H9 (cell line): ENCODE measurements at regions not wholly inside any gene's neighbourhood (a gene's known extent, or its start where the extent isn't known, plus 50 kb on each side); places are given as distances from the start of the nearest gene placed in this dataset.

Experiments
- DNase-seq: peaks from one replicate; pipeline ENCODE4 v3.0.0-alpha.2; 2017
- H2AFZ ChIP-seq: one replicate; pipeline ENCODE4 v1.6.1; 2013; ENCODE audit warnings: mild to moderate bottlenecking, low read length, control low read depth, moderate library complexity
- H2AK5ac ChIP-seq: 2 replicates; pipeline ENCODE4 v1.6.1; 2013; ENCODE audit warnings: low read length, control low read depth, mixed read lengths; ENCODE audit not compliant: insufficient read length
- H2BK120ac ChIP-seq: one replicate; pipeline ENCODE4 v1.6.1; 2013; ENCODE audit warnings: low read depth, mild to moderate bottlenecking, low read length, control low read depth, inconsistent platforms; ENCODE audit not compliant: poor library complexity, severe bottlenecking
- H2BK12ac ChIP-seq: 2 replicates; pipeline ENCODE4 v1.6.1; 2013; ENCODE audit warnings: low read length, control low read depth, mixed read lengths, low read depth; ENCODE audit not compliant: insufficient read length
- H2BK15ac ChIP-seq: 2 replicates; pipeline ENCODE4 v1.6.1; 2013; ENCODE audit warnings: low read depth, low read length, control low read depth
- H2BK20ac ChIP-seq: one replicate; pipeline ENCODE4 v1.6.1; 2013; ENCODE audit warnings: low read depth, mild to moderate bottlenecking, low read length, control low read depth, inconsistent platforms; ENCODE audit not compliant: poor library complexity, severe bottlenecking
- H2BK5ac ChIP-seq: 2 replicates; pipeline ENCODE4 v1.6.1; 2013; ENCODE audit warnings: low read length, control low read depth, mixed read lengths; ENCODE audit not compliant: insufficient read length
- H3K14ac ChIP-seq: 2 replicates; pipeline ENCODE4 v1.6.1; 2013; ENCODE audit warnings: low read length, control low read depth; ENCODE audit not compliant: insufficient read depth
- H3K18ac ChIP-seq: 2 replicates; pipeline ENCODE4 v1.6.1; 2013; ENCODE audit warnings: low read depth, mild to moderate bottlenecking, mixed read lengths, low read length, control low read depth; ENCODE audit not compliant: insufficient read length
- H3K23ac ChIP-seq: 2 replicates; pipeline ENCODE4 v1.6.1; 2013; ENCODE audit warnings: low read length, control low read depth, mixed read lengths, low read depth; ENCODE audit not compliant: insufficient read length
- H3K23me2 ChIP-seq: 2 replicates; pipeline ENCODE4 v1.6.1; 2013; ENCODE audit warnings: low read depth, mild to moderate bottlenecking, mixed read lengths, low read length, control low read depth; ENCODE audit not compliant: insufficient read length, poor library complexity, severe bottlenecking
- H3K27ac ChIP-seq: 2 replicates; pipeline ENCODE4 v1.5.1; 2013; ENCODE audit warnings: low read length, control low read depth, mixed read lengths, low read depth; ENCODE audit not compliant: insufficient read length
- H3K27me3 ChIP-seq: 2 replicates; pipeline ENCODE4 v1.6.1; 2013; ENCODE audit warnings: low read length, control low read depth, inconsistent platforms; ENCODE audit not compliant: insufficient read depth
- H3K4ac ChIP-seq: 2 replicates; pipeline ENCODE4 v1.6.1; 2013; ENCODE audit warnings: low read depth, mild to moderate bottlenecking, control low read depth, inconsistent platforms, low read length, moderate library complexity
- H3K4me1 ChIP-seq: 2 replicates; pipeline ENCODE4 v1.6.1; 2013; ENCODE audit warnings: low read length, control low read depth, inconsistent platforms; ENCODE audit not compliant: insufficient read depth
- H3K4me2 ChIP-seq: 2 replicates; pipeline ENCODE4 v1.6.1; 2013; ENCODE audit warnings: low read length, control low read depth, mixed read lengths; ENCODE audit not compliant: insufficient read length, insufficient read depth
- H3K56ac ChIP-seq: 2 replicates; pipeline ENCODE4 v1.6.1; 2013; ENCODE audit warnings: low read depth, mild to moderate bottlenecking, mixed read lengths, low read length, control low read depth; ENCODE audit not compliant: insufficient read length
- H3K79me1 ChIP-seq: 2 replicates; pipeline ENCODE4 v1.6.1; 2013; ENCODE audit warnings: low read depth, mild to moderate bottlenecking, moderate library complexity, low read length, control low read depth, inconsistent platforms; ENCODE audit not compliant: insufficient read depth, poor library complexity, severe bottlenecking
- H3K79me2 ChIP-seq: 2 replicates; pipeline ENCODE4 v1.6.1; 2013; ENCODE audit warnings: low read length, control low read depth, inconsistent platforms; ENCODE audit not compliant: insufficient read depth
- H3K9ac ChIP-seq: 2 replicates; pipeline ENCODE4 v1.6.1; 2013; ENCODE audit warnings: low read length, control low read depth, mixed read lengths; ENCODE audit not compliant: insufficient read length; ENCODE audit errors: extremely low read depth
- H3K9me3 ChIP-seq: one replicate; pipeline ENCODE4 v1.6.1; 2013; ENCODE audit warnings: low read depth, low read length, inconsistent platforms; ENCODE audit not compliant: control insufficient read depth
- H3T11ph ChIP-seq: one replicate; pipeline ENCODE4 v1.6.1; 2013; ENCODE audit warnings: mild to moderate bottlenecking, low read length, control low read depth, inconsistent platforms
- H4K20me1 ChIP-seq: one replicate; pipeline ENCODE4 v1.6.1; 2013; ENCODE audit not compliant: control insufficient read depth, insufficient read length, insufficient read depth
- H4K5ac ChIP-seq: 2 replicates; pipeline ENCODE4 v1.6.1; 2013; ENCODE audit warnings: low read depth, mild to moderate bottlenecking, mixed read lengths, low read length, control low read depth; ENCODE audit not compliant: insufficient read length
- H4K8ac ChIP-seq: replicated peaks from 2 replicates; pipeline ENCODE4 v1.6.1; 2013; ENCODE audit warnings: low read length, control low read depth, mixed read lengths, low read depth; ENCODE audit not compliant: insufficient read length
- H4K91ac ChIP-seq: 2 replicates; pipeline ENCODE4 v1.6.1; 2013; ENCODE audit warnings: low read depth, mild to moderate bottlenecking, moderate library complexity, mixed read lengths, low read length, control low read depth; ENCODE audit not compliant: insufficient read length
- H3K27ac Mint-ChIP-seq, 3 experiments: 2 replicates in 2 of 3; 3 replicates in 1 of 3; pipeline ENCODE4 v1.8.0; 2020 to 2021; ENCODE audit warnings: mixed read lengths in 3 of 3, mild to moderate bottlenecking in 1 of 3, moderate library complexity in 1 of 3
- H3K27me3 Mint-ChIP-seq: 2 replicates; pipeline ENCODE4 v1.8.0; 2021; ENCODE audit warnings: low read depth, mild to moderate bottlenecking, moderate library complexity, mixed read lengths
- H3K36me3 Mint-ChIP-seq, 3 experiments: 2 replicates in 2 of 3; 3 replicates in 1 of 3; pipeline ENCODE4 v1.8.0; 2020 to 2021; ENCODE audit warnings: low read depth in 3 of 3, mixed read lengths in 3 of 3; ENCODE audit not compliant: insufficient read depth in 1 of 3
- H3K4me1 Mint-ChIP-seq, 2 experiments: 2 replicates each; pipeline ENCODE4 v1.8.0; 2020; ENCODE audit warnings: mixed read lengths in 2 of 2
- H3K4me3 Mint-ChIP-seq, 2 experiments: 2 replicates in 1 of 2; 3 replicates in 1 of 2; pipeline ENCODE4 v1.8.0; 2020 to 2021; ENCODE audit warnings: mild to moderate bottlenecking in 2 of 2, mixed read lengths in 2 of 2, moderate library complexity in 1 of 2
- H3K9me3 Mint-ChIP-seq, 2 experiments: 2 replicates in 1 of 2; 3 replicates in 1 of 2; pipeline ENCODE4 v1.8.0; 2020; ENCODE audit warnings: mild to moderate bottlenecking in 2 of 2, mixed read lengths in 2 of 2, moderate library complexity in 1 of 2
- CTCF ChIP-seq: fragments of 200-600 bp; sonication (generic); conservative IDR thresholded peaks from 3 replicates; pipeline ENCODE4 v1.8.0; 2021; ENCODE audit warnings: antibody characterized with exemption, mild to moderate bottlenecking
- WGBS: extraction: QIAGEN DNeasy Blood & Tissue Kit; methylation state at CpG from one replicate; pipeline ENCODE4 v1.1.7; 2013; ENCODE audit warnings: missing lambda C conversion rate, low lambda C conversion rate, mixed read lengths; ENCODE audit not compliant: insufficient read length; ENCODE audit errors: extremely low coverage; 5-methylcytosine and 5-hydroxymethylcytosine counted together

DNA sequence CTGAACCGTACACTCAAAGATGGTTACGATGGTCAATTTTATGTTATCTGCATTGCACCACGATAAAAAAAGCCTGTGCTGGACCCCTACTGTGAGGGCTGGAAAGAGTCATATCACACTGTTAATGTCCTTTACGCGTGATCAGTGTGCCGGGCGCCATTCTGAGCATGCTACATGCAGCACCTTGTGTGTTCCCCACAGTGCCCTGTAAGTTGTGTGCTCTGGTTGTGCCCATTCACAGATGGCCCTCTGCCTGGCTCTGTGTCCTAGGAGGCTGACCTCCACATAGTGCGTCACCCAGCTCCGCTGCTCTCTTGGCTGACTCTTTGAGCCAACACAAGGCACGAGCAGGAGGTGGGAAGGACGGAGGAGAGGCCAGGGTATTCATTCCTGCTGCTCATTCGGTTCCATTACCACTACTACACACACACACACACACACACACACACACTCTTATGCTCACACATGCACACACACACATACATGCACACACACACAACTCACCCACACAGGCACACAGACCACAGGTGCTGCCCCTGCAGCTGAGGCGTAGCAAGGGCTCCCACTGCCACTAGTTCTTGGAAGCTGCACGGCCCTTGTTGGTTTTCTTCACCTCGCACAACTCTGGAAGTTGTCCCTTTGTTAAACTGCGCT, 129.6 kb upstream of the IQSEC1 start:
- Histone ChIP-seq H3K79me1 (no peaks in the 10 kb centered on the region), H3K9ac (no peak overlapping the region), H2AFZ (no peak overlapping the region), H4K20me1 (no peaks in the 10 kb centered on the region), H2BK20ac (no peak overlapping the region), H2AK5ac (no peak overlapping the region), H3K4me2 (no peak overlapping the region), H3K27me3 (no peaks in the 10 kb centered on the region), H4K5ac (no peak overlapping the region), H3K18ac (no peak overlapping the region), H2BK12ac (no peak overlapping the region), H2BK120ac (no peak overlapping the region), H2BK5ac (no peak overlapping the region), H3K27ac (no peak overlapping the region), H4K91ac (no peak overlapping the region), H3K23me2 (no peaks in the 10 kb centered on the region), H3K79me2 (no peaks in the 10 kb centered on the region), H3K14ac (no peak overlapping the region; the same call in 1 of the 2 replicates), H3K9me3 (no peaks in the 10 kb centered on the region), H3K56ac (no peak overlapping the region), H3K23ac (no peak overlapping the region), H3K4me1 (no peaks in the 10 kb centered on the region; the same call in 1 of the 2 replicates), H2BK15ac (no peak overlapping the region), H4K8ac (no peak overlapping the region), H3T11ph (no peak overlapping the region), H3K4ac (no peak overlapping the region)
- Mint-ChIP-seq H3K36me3 (no peaks in the 10 kb centered on the region), H3K4me3 (no peak overlapping the region), H3K27me3 (peaks cover 5% of the 10 kb centered on the region), H3K4me1 (peaks cover 10 to 13% of the 10 kb centered on the region in 2 experiments), H3K27ac (no peak overlapping the region; a peak in 1 of 7 replicates), H3K9me3 (no peaks in the 10 kb centered on the region; a peak in 1 of 5 replicates)
- no peak for DNase-seq
- no CpG with 5 or more reads among the region's 16 CpGs for WGBS
- TF ChIP-seq CTCF = no peak
